Adrenal gland (tissue), 9 donors: ENCODE measurements at regions not wholly inside any gene's neighbourhood (a gene's known extent, or its start where the extent isn't known, plus 50 kb on each side); places are given as distances from the start of the nearest gene placed in this dataset.
"Not testable (repeated sequence)": the region's sequence is repeated elsewhere in the genome, so short reads cannot be mapped to it uniquely, and the experiment has no call there.

ENCODE experiments used
- DNase-seq, 7 donors: peaks; one replicate each; pipeline ENCODE4 v3.0.0-alpha.2; 2019 to 2020
- H3K27ac ChIP-seq, 5 donors: fragments of 200-600 bp; sonication (generic) in 4 of 5; 1 replicate in 3 of 5; 2 replicates in 2 of 5; pipeline versions ENCODE4 v1.5.1 to v1.8.0; 2016 to 2020; ENCODE audit warnings: mild to moderate bottlenecking in 1 of 5
- H3K27me3 ChIP-seq: fragments of 200-600 bp; 2 replicates; pipeline ENCODE4 v1.8.0; 2021
- H3K36me3 ChIP-seq, 2 donors: fragments of 200-600 bp; replicated peaks in 1 of 2; 1 replicate in 1 of 2; 2 replicates in 1 of 2; pipeline versions ENCODE4 v1.5.1 to v1.8.0; 2018 to 2022
- H3K4me1 ChIP-seq, 2 donors: fragments of 200-600 bp; replicated peaks in 1 of 2; 1 replicate in 1 of 2; 2 replicates in 1 of 2; pipeline versions ENCODE4 v1.5.1 to v1.8.0; 2018 to 2021
- H3K4me3 ChIP-seq, 4 donors: fragments of 200-600 bp; sonication (generic) in 3 of 4; one replicate each; pipeline ENCODE4 v1.5.1; 2016 to 2018
- H3K9me3 ChIP-seq, 3 donors: fragments of 200-600 bp; sonication (generic) in 1 of 3; replicated peaks in 1 of 3; 1 replicate in 2 of 3; 2 replicates in 1 of 3; pipeline versions ENCODE4 v1.5.1 to v1.8.0; 2016 to 2021
- CTCF ChIP-seq, 6 experiments: fragments of 450-650 bp in 4 of 6; fragments of 200-600 bp in 2 of 6; sonication (generic) in 1 of 6; IDR thresholded peaks; 1 replicate in 5 of 6; 2 replicates in 1 of 6; pipeline versions ENCODE4 v1.5.1 to v1.8.0; 2016 to 2021; ENCODE audit warnings: antibody characterized with exemption in 6 of 6, mild to moderate bottlenecking in 2 of 6, moderate library complexity in 1 of 6
- POLR2A ChIP-seq, 2 donors: fragments of 450-650 bp; IDR thresholded peaks; one replicate each; pipeline ENCODE4 v1.6.1; 2017; ENCODE audit warnings: antibody characterized with exemption in 2 of 2, mild to moderate bottlenecking in 2 of 2, moderate library complexity in 1 of 2
- WGBS, 4 donors: extraction: QIAGEN DNeasy Blood & Tissue Kit in 2 of 4; methylation state at CpG; one replicate each; pipeline versions ENCODE4 v1.1.5 to v1.1.7; 2013 to 2017; 5-methylcytosine and 5-hydroxymethylcytosine counted together
- intact Hi-C, 2 donors: fragments of 100-400 bp; cut with DNase I; formaldehyde crosslinking; loops; one replicate each; pipeline versions ENCODE4 v1.14.1 to v1.15.0; 2022 to 2023
- donor health status: healthy with polysubstance abuse.
- donor health status: Bipolar disorder and iron deficiency.
- donor health status: DM: yes; HTN: yes; CAD: no.
- donor health status: DM: no; HTN: no; CAD: no.
- donor health status: DM: no; HTN: no; CAD: no.

- H3K4me3 ChIP-seq, result no peak overlapping the region
- WGBS, 4 donors, result 27 to 73% (median 50%) methylated on average over 3 of the region's 3 CpGs
- no peak for DNase-seq
- intact Hi-C loops, result no loop called here
- H3K4me1 ChIP-seq, result no peaks in the 10 kb centered on the region
- TF ChIP-seq POLR2A (IDR thresholded peaks at IDR 0.05) (no peak), CTCF (IDR thresholded peaks at IDR 0.05) (no peak)
- no peaks in the 10 kb centered on the region for H3K27me3 ChIP-seq
- H3K27ac ChIP-seq, result no peak overlapping the region
- H3K36me3 ChIP-seq, result no peaks in the 10 kb centered on the region
- H3K9me3 ChIP-seq, result no peaks in the 10 kb centered on the region
Measured at GRCh38 chr3:6680119-6680806, 180.7 kb upstream of the GRM7 start.

- Histone ChIP-seq H3K9me3 (no peaks in the 10 kb centered on the region), H3K4me1 (no peaks in the 10 kb centered on the region), H3K27me3 (no peaks in the 10 kb centered on the region), H3K4me3 (no peak overlapping the region), H3K36me3 (no peaks in the 10 kb centered on the region), H3K27ac (no peak overlapping the region)
- no peak for DNase-seq
- intact Hi-C loops, result no loop called here
- 60 to 75% (median 66%) methylated on average over 3 of the region's 3 CpGs for WGBS, 4 donors
- no peak for TF ChIP-seq POLR2A (IDR thresholded peaks at IDR 0.05)
- TF ChIP-seq CTCF (IDR thresholded peaks at IDR 0.05), result no peak
Measured at GRCh38 chr3:6697285-6697684, 163.6 kb upstream of the GRM7 start.

- TF ChIP-seq POLR2A (IDR thresholded peaks at IDR 0.05) (no peak), CTCF (IDR thresholded peaks at IDR 0.05) (no peak)
- WGBS, 4 donors, result 70 to 76% (median 72%) methylated on average over 6 of the region's 6 CpGs
- no peaks in the 10 kb centered on the region for H3K36me3 ChIP-seq
- H3K4me1 ChIP-seq, result no peaks in the 10 kb centered on the region
- no peak overlapping the region for H3K4me3 ChIP-seq
- DNase-seq, result no peak
- H3K9me3 ChIP-seq, result no peaks in the 10 kb centered on the region
- intact Hi-C loops, result no loop called here
- no peaks in the 10 kb centered on the region for H3K27me3 ChIP-seq
- H3K27ac ChIP-seq, result no peak overlapping the region
Measured at GRCh38 chr3:6697722-6698121, 163.2 kb upstream of the GRM7 start.

GRCh38 chr3:6704817-6705216 is 156.1 kb upstream of the GRM7 start:
- not testable (repeated sequence) for DNase-seq
- WGBS, 4 donors, result 55 to 65% (median 59%) methylated on average over 5 of the region's 5 CpGs

GRCh38 chr3:6706777-6707176 is 154.1 kb upstream of the GRM7 start:
- WGBS, 4 donors, result 31 to 49% (median 41%) methylated on average over 2 of the region's 2 CpGs
- intact Hi-C loops, result no loop called here
- Histone ChIP-seq H3K4me1 (no peaks in the 10 kb centered on the region), H3K36me3 (no peaks in the 10 kb centered on the region), H3K4me3 (no peak overlapping the region), H3K27me3 (no peaks in the 10 kb centered on the region), H3K27ac (no peak overlapping the region), H3K9me3 (no peaks in the 10 kb centered on the region)
- no peak for DNase-seq
- TF ChIP-seq POLR2A (IDR thresholded peaks at IDR 0.05), result no peak
- TF ChIP-seq CTCF (IDR thresholded peaks at IDR 0.05), result no peak

More at GRCh38 chr3:6704817-6705216, 156.1 kb upstream of the GRM7 start:
- H3K27ac ChIP-seq, intact Hi-C loops, H3K4me1 ChIP-seq, H3K27me3 ChIP-seq, H3K9me3 ChIP-seq, H3K4me3 ChIP-seq, H3K36me3 ChIP-seq: not testable (repeated sequence)
